GM12878 (cell line): ENCODE measurements at regions not wholly inside any gene's neighbourhood (a gene's known extent, or its start where the extent isn't known, plus 50 kb on each side); places are given as distances from the start of the nearest gene placed in this dataset.

Experiments used
- CEBPB ChIP-seq, 2 experiments: fragments of 150-350 bp in 1 of 2; IDR thresholded peaks; 2 replicates each; pipeline ENCODE4 v1.6.1; 2012 to 2014; ENCODE audit warnings: low read depth in 2 of 2, low read length in 2 of 2, borderline replicate concordance in 1 of 2, inconsistent platforms in 1 of 2
- MYC ChIP-seq: IDR thresholded peaks from 2 replicates; pipeline ENCODE4 v1.6.1; 2011; ENCODE audit warnings: mild to moderate bottlenecking, low read length, moderate library complexity, inconsistent platforms; ENCODE audit not compliant: insufficient read depth, insufficient replicate concordance, insufficient read length, severe bottlenecking
- POLR2A ChIP-seq: IDR thresholded peaks from 2 replicates; pipeline ENCODE4 v1.6.1; 2011; ENCODE audit warnings: low read depth, mild to moderate bottlenecking, low read length
- POLR2AphosphoS5 ChIP-seq: IDR thresholded peaks from 2 replicates; pipeline ENCODE4 v1.6.1; 2011; ENCODE audit warnings: mild to moderate bottlenecking, low read length, inconsistent platforms
- TF ChIP-seq, protein P1 (sequence below): IDR thresholded peaks from 2 replicates; pipeline ENCODE4 v1.6.1; 2012; ENCODE audit warnings: improper control_type of control experiment, low read depth, low read length; ENCODE audit not compliant: insufficient replicate concordance
- TF ChIP-seq, protein P2 (sequence below): fragments of 450-650 bp; IDR thresholded peaks from 2 replicates; pipeline ENCODE4 v1.6.1; 2017; ENCODE audit warnings: borderline replicate concordance

DNA sequence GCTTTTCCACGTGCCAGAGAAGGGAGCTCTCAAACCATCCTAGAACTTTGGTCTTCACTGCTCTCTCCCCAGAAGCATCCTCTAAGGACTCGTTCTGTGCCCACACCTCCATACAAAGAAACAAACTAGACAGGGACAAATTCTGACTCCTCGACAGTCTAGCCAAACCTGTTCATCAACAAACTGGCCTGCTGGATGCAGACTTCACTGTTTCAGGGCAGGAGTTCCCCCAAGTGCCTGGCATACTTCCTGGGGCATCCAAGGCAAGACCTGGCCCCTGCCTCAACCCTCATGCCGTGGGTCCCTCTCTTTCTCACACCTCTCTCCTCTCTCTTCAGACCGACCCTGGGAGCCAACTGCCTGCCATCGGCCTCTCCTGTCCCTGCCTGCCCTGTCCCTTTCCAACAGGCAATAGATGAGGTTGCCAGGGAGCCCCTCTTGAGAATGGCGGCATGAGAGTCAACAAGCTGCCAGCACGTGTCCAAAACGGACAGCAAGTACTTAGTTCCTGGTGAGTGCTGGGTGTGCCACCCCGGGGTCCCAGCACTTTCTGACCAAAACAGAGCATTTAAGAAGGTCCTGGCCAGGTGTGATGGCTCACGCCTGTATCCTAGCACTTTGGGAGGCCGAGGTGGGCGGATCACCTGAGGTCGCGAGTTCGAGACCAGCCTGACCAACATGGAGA, 79.1 kb upstream of the HES1 start (continued):
- TF ChIP-seq, protein P1, sequence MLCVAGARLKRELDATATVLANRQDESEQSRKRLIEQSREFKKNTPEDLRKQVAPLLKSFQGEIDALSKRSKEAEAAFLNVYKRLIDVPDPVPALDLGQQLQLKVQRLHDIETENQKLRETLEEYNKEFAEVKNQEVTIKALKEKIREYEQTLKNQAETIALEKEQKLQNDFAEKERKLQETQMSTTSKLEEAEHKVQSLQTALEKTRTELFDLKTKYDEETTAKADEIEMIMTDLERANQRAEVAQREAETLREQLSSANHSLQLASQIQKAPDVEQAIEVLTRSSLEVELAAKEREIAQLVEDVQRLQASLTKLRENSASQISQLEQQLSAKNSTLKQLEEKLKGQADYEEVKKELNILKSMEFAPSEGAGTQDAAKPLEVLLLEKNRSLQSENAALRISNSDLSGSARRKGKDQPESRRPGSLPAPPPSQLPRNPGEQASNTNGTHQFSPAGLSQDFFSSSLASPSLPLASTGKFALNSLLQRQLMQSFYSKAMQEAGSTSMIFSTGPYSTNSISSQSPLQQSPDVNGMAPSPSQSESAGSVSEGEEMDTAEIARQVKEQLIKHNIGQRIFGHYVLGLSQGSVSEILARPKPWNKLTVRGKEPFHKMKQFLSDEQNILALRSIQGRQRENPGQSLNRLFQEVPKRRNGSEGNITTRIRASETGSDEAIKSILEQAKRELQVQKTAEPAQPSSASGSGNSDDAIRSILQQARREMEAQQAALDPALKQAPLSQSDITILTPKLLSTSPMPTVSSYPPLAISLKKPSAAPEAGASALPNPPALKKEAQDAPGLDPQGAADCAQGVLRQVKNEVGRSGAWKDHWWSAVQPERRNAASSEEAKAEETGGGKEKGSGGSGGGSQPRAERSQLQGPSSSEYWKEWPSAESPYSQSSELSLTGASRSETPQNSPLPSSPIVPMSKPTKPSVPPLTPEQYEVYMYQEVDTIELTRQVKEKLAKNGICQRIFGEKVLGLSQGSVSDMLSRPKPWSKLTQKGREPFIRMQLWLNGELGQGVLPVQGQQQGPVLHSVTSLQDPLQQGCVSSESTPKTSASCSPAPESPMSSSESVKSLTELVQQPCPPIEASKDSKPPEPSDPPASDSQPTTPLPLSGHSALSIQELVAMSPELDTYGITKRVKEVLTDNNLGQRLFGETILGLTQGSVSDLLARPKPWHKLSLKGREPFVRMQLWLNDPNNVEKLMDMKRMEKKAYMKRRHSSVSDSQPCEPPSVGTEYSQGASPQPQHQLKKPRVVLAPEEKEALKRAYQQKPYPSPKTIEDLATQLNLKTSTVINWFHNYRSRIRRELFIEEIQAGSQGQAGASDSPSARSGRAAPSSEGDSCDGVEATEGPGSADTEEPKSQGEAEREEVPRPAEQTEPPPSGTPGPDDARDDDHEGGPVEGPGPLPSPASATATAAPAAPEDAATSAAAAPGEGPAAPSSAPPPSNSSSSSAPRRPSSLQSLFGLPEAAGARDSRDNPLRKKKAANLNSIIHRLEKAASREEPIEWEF: no peak
- TF ChIP-seq POLR2A: no peak
- no peak for TF ChIP-seq POLR2AphosphoS5
- TF ChIP-seq, protein P2, sequence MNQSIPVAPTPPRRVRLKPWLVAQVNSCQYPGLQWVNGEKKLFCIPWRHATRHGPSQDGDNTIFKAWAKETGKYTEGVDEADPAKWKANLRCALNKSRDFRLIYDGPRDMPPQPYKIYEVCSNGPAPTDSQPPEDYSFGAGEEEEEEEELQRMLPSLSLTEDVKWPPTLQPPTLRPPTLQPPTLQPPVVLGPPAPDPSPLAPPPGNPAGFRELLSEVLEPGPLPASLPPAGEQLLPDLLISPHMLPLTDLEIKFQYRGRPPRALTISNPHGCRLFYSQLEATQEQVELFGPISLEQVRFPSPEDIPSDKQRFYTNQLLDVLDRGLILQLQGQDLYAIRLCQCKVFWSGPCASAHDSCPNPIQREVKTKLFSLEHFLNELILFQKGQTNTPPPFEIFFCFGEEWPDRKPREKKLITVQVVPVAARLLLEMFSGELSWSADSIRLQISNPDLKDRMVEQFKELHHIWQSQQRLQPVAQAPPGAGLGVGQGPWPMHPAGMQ: no peak
- no peak for TF ChIP-seq CEBPB (IDR thresholded peaks at IDR 0.05; ENCODE audit: borderline replicate concordance in 1 of 2, low read depth in 2 of 2, low read length in 2 of 2)
- TF ChIP-seq MYC: no peak
